ENCODE measurements at regions not wholly inside any gene's neighbourhood (a gene's known extent, or its start where the extent isn't known, plus 50 kb on each side); places are given as distances from the start of the nearest gene placed in this dataset.
"Not testable (repeated sequence)": the region's sequence is repeated elsewhere in the genome, so short reads cannot be mapped to it uniquely, and the experiment has no call there.

- not testable (repeated sequence) for TF ChIP-seq CTCF (IDR thresholded peaks at IDR 0.05; ENCODE audit: insufficient read depth, low read depth, low read length); EZH2 (IDR thresholded peaks at IDR 0.05; ENCODE audit: insufficient read depth, low read length)
These were observed 599.6 kb downstream of the TGIF2LX start for GRCh38 chrX:90521284-90521683.
